ENCODE measurements at regions not wholly inside any gene's neighbourhood (a gene's known extent, or its start where the extent isn't known, plus 50 kb on each side); places are given as distances from the start of the nearest gene placed in this dataset. TPM values are rescaled to one million over a fixed set of nuclear protein-coding genes. Genes with fewer than 3 reads are reported as not detected.

GRCh38 chr1:193325042-193325441 is 138.6 kb upstream of the B3GALT2 start:
- no peak for DNase-seq (ENCODE audit: low read depth in 2 of 3, low spot score in 2 of 3)

- no peak for DNase-seq (ENCODE audit: low read depth in 2 of 3, low spot score in 2 of 3)
These were observed 135.8 kb upstream of the B3GALT2 start for GRCh38 chr1:193322211-193322610.

GRCh38 chr1:193321242-193321840 is 134.9 kb upstream of the B3GALT2 start:
- no peak for DNase-seq (ENCODE audit: low read depth in 2 of 3, low spot score in 2 of 3)

- no peak for DNase-seq (ENCODE audit: low read depth in 2 of 3, low spot score in 2 of 3)
These were observed 133.9 kb upstream of the B3GALT2 start for GRCh38 chr1:193320270-193320669.

- no peak for DNase-seq (ENCODE audit: low read depth in 2 of 3, low spot score in 2 of 3)
These were observed 131.9 kb upstream of the B3GALT2 start for GRCh38 chr1:193318347-193318746.

- no peak for DNase-seq (ENCODE audit: low read depth in 2 of 3, low spot score in 2 of 3)
These were observed 127.1 kb upstream of the B3GALT2 start for GRCh38 chr1:193313354-193314140.

GRCh38 chr1:193312432-193312831 is 126.0 kb upstream of the B3GALT2 start:
- DNase-seq (ENCODE audit: low read depth in 2 of 3, low spot score in 2 of 3), result no peak

GRCh38 chr1:193311226-193311948 is 125.0 kb upstream of the B3GALT2 start:
- no peak for DNase-seq (ENCODE audit: low read depth in 2 of 3, low spot score in 2 of 3)

GRCh38 chr1:193310564-193310963 is 124.2 kb upstream of the B3GALT2 start:
- no peak for DNase-seq (ENCODE audit: low read depth in 2 of 3, low spot score in 2 of 3)

- no peak for DNase-seq (ENCODE audit: low read depth in 2 of 3, low spot score in 2 of 3)
These were observed 123.6 kb upstream of the B3GALT2 start for GRCh38 chr1:193309936-193310475.

- DNase-seq (ENCODE audit: low read depth in 2 of 3, low spot score in 2 of 3), result no peak
These were observed 122.0 kb upstream of the B3GALT2 start for GRCh38 chr1:193308438-193308837.

- DNase-seq (ENCODE audit: low read depth in 2 of 3, low spot score in 2 of 3), result no peak
These were observed 120.0 kb upstream of the B3GALT2 start for GRCh38 chr1:193306430-193306829.

Small RNA genes lying in the stretch of these regions (small RNA-seq; reads per million reads assigned to genes)
- gene RNU6-983P, result not detected

All from hematopoietic multipotent progenitor cell (in vitro differentiated cells).